Skeletal muscle tissue (tissue), 3 donors: ENCODE measurements at regions not wholly inside any gene's neighbourhood (a gene's known extent, or its start where the extent isn't known, plus 50 kb on each side); places are given as distances from the start of the nearest gene placed in this dataset.

Source experiments
- H3K27ac ChIP-seq: one replicate; pipeline ENCODE4 v1.7.0; 2013; ENCODE audit warnings: mild to moderate bottlenecking, low read depth, low read length, inconsistent platforms
- H3K27me3 ChIP-seq, 3 donors: one replicate each; pipeline ENCODE4 v1.7.0; 2013; ENCODE audit warnings: low read length in 3 of 3; ENCODE audit not compliant: control insufficient read depth in 3 of 3, insufficient read depth in 3 of 3
- H3K36me3 ChIP-seq, 3 donors: one replicate each; pipeline ENCODE4 v1.7.0; 2013; ENCODE audit warnings: low read length in 3 of 3; ENCODE audit not compliant: control insufficient read depth in 3 of 3, insufficient read depth in 3 of 3
- H3K4me1 ChIP-seq, 3 donors: one replicate each; pipeline ENCODE4 v1.7.0; 2013; ENCODE audit warnings: low read length in 3 of 3, mild to moderate bottlenecking in 3 of 3; ENCODE audit not compliant: control insufficient read depth in 3 of 3, insufficient read depth in 3 of 3
- H3K4me3 ChIP-seq, 3 donors: one replicate each; pipeline ENCODE4 v1.7.0; 2013; ENCODE audit warnings: low read length in 3 of 3
- H3K9ac ChIP-seq, 3 donors: one replicate each; pipeline ENCODE4 v1.7.0; 2013; ENCODE audit warnings: low read length in 3 of 3, mild to moderate bottlenecking in 3 of 3, moderate library complexity in 2 of 3, low read depth in 1 of 3
- H3K9me3 ChIP-seq, 3 donors: one replicate each; pipeline ENCODE4 v1.7.0; 2013; ENCODE audit warnings: low read length in 3 of 3; ENCODE audit not compliant: control insufficient read depth in 3 of 3
- donor health status: Osteomylitis.

DNA sequence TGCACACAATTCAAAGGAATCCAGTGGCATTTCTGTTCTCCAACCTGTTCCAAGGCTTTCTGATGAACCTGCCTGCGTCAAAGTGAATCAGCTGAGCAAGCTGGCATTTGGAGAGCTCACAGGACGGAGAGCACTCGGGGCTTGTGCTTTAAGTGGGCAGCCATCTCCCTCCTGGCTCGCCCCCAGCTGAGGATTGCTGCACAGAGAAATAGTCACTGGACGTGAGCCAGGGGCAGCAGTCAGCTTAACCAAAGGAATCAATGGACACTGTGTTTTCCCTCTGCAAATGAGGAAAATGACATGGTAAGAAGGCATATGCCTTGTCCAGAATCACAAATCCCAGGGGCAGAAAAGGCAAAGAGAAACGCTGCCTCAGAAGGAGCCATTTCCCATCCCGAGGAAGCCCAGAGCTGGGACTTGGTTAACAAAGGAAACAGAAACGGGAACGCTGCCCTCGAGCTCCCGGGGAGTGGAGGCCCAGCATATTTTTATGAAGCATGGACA lies 299.4 kb downstream of the ZSWIM6 start:
- Histone ChIP-seq H3K27ac (no peak overlapping the region), H3K36me3 (no peaks in the 10 kb centered on the region), H3K9ac (peak overlapping the region in 1 of 3 donors; percentile 47), H3K4me1 (peaks cover 5 to 9% (median 7%) of the 10 kb centered on the region in 3 donors), H3K27me3 (no peaks in the 10 kb centered on the region), H3K9me3 (no peaks in the 10 kb centered on the region), H3K4me3 (peak overlapping the region in 1 of 3 donors; percentile 24)

DNA sequence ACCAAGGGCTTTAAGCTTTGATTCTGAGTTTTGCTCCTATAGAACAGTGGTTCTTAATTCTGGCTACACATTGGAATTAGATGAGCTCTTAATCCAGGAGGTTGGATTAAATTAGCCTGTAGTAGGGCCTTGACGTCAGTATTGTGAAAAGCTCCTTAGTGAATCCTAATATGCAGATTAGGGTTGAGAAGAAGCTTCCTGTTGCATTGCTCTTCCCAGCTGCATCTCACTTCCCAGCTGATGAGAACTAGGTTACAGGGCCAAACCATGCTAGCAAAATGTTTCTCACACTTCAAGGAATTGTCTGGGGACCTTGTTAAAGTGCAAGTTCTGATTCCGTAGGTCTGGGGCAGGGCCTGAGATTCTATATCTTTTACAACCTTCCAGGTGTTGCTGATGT lies 300.0 kb downstream of the ZSWIM6 start:
- Histone ChIP-seq H3K27me3 (no peaks in the 10 kb centered on the region), H3K9ac (no peak overlapping the region), H3K4me3 (no peak overlapping the region), H3K4me1 (peaks cover 5 to 9% (median 7%) of the 10 kb centered on the region in 3 donors), H3K9me3 (no peaks in the 10 kb centered on the region), H3K36me3 (no peaks in the 10 kb centered on the region), H3K27ac (no peak overlapping the region)

DNA sequence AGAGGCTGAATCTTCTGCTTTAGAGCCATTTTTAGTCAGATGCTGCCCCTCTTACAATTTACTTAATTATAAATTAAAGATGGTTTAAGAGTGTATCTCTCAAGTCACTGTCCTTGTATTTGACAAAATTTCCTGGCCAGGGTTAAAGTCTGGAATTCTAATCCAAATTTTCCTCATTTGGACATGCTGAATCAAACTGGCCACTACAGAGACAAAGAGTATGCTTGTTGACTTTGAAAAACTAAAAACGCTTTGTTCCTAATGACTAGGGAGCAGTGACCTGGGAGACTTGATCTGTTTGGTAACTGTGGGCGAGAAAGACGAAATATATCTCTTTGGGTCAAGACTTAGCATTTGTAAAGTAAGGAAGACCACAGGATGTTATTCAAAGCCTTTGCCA lies 303.2 kb downstream of the ZSWIM6 start:
- Histone ChIP-seq H3K9me3 (no peaks in the 10 kb centered on the region), H3K4me1 (peaks cover 5 to 14% (median 9%) of the 10 kb centered on the region in 3 donors), H3K36me3 (no peaks in the 10 kb centered on the region), H3K4me3 (no peak overlapping the region), H3K27me3 (no peaks in the 10 kb centered on the region), H3K9ac (no peak overlapping the region), H3K27ac (no peak overlapping the region)

DNA sequence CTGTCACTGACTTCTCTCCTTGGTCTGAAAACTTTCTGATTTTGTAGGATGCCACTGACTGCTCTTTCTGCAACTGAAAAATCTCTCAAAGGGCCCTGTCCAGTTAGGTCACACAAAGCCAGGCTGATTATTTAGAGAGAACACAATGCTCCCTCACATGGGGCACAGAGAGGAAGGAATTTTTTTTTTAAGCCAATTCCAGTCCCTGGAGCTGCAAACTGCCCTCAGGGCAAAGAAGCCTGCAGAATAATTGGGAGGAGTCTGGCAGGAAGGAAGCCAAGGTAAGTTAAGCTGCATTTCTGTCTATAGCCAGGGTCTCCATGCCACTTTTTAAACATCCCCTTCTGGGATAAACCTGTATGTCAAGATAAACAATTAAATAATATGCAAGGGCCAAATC lies 305.5 kb downstream of the ZSWIM6 start:
- H3K27ac ChIP-seq = no peak overlapping the region
- H3K9ac ChIP-seq = no peak overlapping the region

DNA sequence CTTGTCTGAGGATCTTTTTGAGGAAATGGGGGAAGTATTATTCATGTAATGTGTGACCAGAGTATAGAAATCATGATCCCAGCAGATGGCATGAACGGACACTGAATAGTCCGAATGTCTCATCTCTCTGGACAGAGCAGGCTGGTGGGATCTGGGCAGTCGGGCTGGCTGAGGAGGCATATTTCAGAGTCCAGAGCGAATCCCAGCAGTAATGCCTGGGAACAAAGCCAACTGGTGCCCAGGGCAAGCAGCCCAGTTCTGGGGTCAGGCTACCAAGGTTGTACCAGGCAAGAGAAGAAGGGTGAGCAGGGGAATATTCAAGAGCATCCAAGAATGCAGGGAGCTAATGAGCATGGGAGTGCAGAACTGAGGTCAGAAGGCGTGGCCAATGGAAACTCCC lies 306.4 kb downstream of the ZSWIM6 start:
- Histone ChIP-seq H3K36me3 (no peaks in the 10 kb centered on the region), H3K4me1 (peaks cover 0 to 7% (median 0%) of the 10 kb centered on the region in 3 donors), H3K9ac (no peak overlapping the region), H3K9me3 (no peaks in the 10 kb centered on the region), H3K4me3 (no peak overlapping the region), H3K27ac (no peak overlapping the region), H3K27me3 (peaks cover 0 to 5% (median 0%) of the 10 kb centered on the region in 3 donors)

More for the DNA sequence above, 305.5 kb downstream of the ZSWIM6 start:
- H3K36me3 ChIP-seq = no peaks in the 10 kb centered on the region
- peaks cover 0 to 5% (median 0%) of the 10 kb centered on the region in 3 donors for H3K27me3 ChIP-seq
- no peak overlapping the region for H3K4me3 ChIP-seq
- peaks cover 0 to 7% (median 0%) of the 10 kb centered on the region in 3 donors for H3K4me1 ChIP-seq
- no peaks in the 10 kb centered on the region for H3K9me3 ChIP-seq

DNA sequence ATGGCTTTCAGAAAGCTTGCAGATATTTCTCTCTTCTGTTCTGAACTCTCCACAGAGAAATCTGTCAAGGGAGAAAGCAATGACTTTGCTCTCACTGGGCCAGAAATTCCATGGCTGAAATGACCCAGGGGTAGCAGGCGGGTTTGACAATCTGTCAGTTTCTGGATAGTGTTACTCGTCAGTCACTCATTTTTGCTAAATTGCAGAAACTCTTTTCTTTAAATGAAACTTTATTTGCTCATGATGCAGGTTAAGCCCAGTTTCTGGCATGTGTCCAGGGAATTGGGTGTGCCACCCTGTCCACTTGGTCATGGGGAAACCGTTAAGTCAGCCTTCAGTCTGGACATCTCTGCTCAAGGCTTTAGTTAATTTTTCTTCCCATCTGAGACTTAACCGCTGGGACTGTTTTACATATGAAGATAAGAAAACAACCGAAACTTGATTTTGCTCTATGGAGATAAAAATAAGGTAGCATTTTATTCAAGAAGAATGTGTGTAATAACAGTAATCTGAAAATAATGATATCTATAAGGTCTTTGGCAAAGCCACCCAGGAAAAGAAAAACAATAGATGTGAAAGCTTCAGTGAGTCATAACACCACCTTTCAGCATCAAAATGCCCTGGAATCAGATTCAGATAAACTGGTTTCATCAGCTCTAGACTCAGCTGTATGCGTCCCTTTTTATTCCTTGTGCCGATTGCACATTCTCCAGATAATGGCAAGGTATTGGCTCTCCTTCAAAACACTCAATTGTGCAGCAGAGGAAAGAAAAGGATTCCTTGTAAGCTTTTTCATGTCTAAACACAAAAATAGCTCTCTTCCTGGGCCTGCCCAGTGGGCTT lies 308.3 kb downstream of the ZSWIM6 start:
- Histone ChIP-seq H3K9ac (no peak overlapping the region), H3K36me3 (no peaks in the 10 kb centered on the region), H3K27me3 (peaks cover 0 to 5% (median 0%) of the 10 kb centered on the region in 3 donors), H3K4me1 (peaks cover 0 to 7% (median 0%) of the 10 kb centered on the region in 3 donors), H3K27ac (no peak overlapping the region), H3K9me3 (no peaks in the 10 kb centered on the region), H3K4me3 (no peak overlapping the region)

DNA sequence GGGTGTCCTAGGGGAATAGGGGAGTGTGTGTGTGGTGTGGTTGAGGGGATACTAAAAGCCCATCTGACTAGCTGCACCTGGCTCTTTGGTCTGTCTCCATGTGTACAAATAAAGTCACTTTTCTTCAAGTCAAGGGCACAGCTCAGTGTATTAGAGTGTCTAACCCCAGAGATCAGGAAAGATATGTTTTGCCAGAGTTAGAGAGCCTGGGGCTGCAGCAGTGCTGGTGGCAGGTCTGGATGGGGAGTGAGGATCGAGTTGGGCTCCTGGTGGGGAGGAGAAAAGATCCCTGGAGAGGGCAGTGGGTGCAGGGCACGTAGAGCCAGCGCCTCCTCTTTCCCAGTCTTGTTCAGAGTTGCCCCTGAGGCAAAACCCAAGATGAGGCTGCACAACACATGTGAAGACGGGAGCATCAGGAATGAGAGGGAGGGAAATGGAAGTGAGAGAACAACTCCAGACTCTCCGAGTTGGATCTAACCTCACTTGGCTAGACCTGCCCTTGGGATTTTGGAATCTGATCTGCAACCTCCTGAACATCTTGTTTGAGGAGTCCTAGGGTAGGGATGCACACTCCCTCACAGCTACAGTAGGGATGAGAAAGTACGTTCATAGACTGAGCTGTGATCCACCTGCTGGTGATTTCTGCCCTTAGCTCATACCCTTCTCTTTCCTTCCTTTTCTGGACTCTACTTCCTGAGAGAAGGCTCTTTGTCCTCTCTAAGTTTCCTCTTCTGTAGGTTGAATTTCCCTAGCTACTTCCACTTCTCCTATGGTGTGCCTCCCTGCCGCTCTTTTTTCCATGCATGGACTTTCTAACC lies 309.9 kb downstream of the ZSWIM6 start:
- no peaks in the 10 kb centered on the region for H3K9me3 ChIP-seq
- no peak overlapping the region for H3K9ac ChIP-seq
- no peak overlapping the region for H3K27ac ChIP-seq
- no peak overlapping the region for H3K4me3 ChIP-seq
- H3K4me1 ChIP-seq = peaks cover 0 to 7% (median 0%) of the 10 kb centered on the region in 3 donors
- no peaks in the 10 kb centered on the region for H3K36me3 ChIP-seq
- peaks cover 0 to 5% (median 0%) of the 10 kb centered on the region in 3 donors for H3K27me3 ChIP-seq

DNA sequence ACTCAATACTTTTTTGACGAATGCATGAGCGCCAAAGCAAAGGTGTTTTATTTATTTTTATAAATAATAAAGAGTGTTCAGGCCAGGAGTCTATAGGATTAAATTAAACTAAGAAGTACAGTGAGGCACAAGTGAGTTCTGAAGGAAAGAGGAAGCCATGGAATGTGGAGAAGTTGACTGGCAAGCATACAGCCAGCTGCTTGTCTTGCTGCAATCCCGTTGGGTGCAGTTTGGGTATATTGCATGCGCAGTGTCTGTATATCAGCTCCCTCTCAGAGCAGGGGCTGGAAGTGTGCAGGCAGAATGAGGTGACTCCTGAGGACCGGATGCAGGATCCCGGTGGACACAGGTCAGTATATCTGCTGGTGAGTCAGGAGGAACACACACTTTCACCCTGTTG lies 315.6 kb downstream of the ZSWIM6 start:
- H3K27ac ChIP-seq = no peak overlapping the region
- no peaks in the 10 kb centered on the region for H3K36me3 ChIP-seq
- no peaks in the 10 kb centered on the region for H3K9me3 ChIP-seq
- no peak overlapping the region for H3K4me3 ChIP-seq
- no peaks in the 10 kb centered on the region for H3K4me1 ChIP-seq
- H3K9ac ChIP-seq = no peak overlapping the region
- no peaks in the 10 kb centered on the region for H3K27me3 ChIP-seq

DNA sequence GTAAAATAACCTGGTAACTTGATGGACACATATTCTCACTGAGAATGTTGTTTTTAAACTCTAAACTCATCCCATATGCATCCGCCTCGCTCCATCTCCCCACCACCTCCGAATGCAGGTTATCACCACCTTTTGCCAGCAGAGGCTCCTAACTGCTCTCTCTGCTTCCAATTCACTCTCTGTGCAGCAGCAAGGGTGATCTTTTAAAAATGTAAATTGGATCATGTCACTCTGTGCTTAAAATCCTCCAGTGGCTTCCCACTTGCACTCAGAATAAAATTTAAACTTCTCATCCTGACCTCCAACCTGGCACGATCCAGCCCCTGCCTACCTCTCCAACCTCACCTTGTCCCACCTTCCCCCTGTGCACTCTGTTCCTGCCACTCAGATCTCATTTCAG lies 317.2 kb downstream of the ZSWIM6 start:
- no peaks in the 10 kb centered on the region for H3K9me3 ChIP-seq
- H3K4me3 ChIP-seq = no peak overlapping the region
- H3K27me3 ChIP-seq = no peaks in the 10 kb centered on the region
- no peaks in the 10 kb centered on the region for H3K36me3 ChIP-seq
- no peak overlapping the region for H3K9ac ChIP-seq
- H3K27ac ChIP-seq = no peak overlapping the region
- no peaks in the 10 kb centered on the region for H3K4me1 ChIP-seq

DNA sequence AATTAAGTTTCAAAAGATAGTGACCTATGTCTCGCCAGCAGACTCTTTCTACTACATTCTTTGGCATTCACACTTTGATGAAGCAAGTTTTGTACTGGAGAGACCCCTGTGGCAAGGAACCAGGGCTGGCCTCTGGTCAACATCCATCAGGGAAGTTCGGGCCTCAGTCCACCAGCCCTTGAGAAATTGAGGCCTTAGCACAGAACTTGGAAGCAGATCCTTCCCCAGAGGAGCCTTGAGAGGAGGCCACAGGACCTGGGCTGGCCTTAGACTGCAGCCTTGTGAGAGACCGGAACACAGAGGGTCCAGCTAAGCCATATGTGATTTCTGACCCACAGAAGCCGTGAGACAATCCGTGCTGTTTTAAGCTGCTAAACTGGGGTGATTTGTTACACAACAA lies 317.9 kb downstream of the ZSWIM6 start:
- Histone ChIP-seq H3K36me3 (no peaks in the 10 kb centered on the region), H3K9me3 (no peaks in the 10 kb centered on the region), H3K4me1 (no peaks in the 10 kb centered on the region), H3K27me3 (no peaks in the 10 kb centered on the region), H3K27ac (no peak overlapping the region), H3K4me3 (no peak overlapping the region), H3K9ac (no peak overlapping the region)
